GM12891 (cell line): ENCODE measurements at regions not wholly inside any gene's neighbourhood (a gene's known extent, or its start where the extent isn't known, plus 50 kb on each side); places are given as distances from the start of the nearest gene placed in this dataset.
"Not testable (repeated sequence)": the region's sequence is repeated elsewhere in the genome, so short reads cannot be mapped to it uniquely, and the experiment has no call there.

Experiments
- PAX5 ChIP-seq: IDR thresholded peaks from 2 replicates; pipeline ENCODE4 v1.6.1; 2011; ENCODE audit warnings: low read length, moderate library complexity, mild to moderate bottlenecking; ENCODE audit not compliant: insufficient read depth, severe bottlenecking
- POLR2A ChIP-seq: IDR thresholded peaks from 2 replicates; pipeline ENCODE4 v1.6.1; 2011; ENCODE audit warnings: low read depth, low read length, control low read depth
- POLR2AphosphoS5 ChIP-seq: IDR thresholded peaks from 2 replicates; pipeline ENCODE4 v1.6.1; 2011; ENCODE audit warnings: low read depth, low read length, control low read depth
- POU2F2 ChIP-seq: IDR thresholded peaks from 2 replicates; pipeline ENCODE4 v1.6.1; 2011; ENCODE audit warnings: low read depth, mild to moderate bottlenecking, control low read depth, low read length, moderate library complexity
- TAF1 ChIP-seq: IDR thresholded peaks from 2 replicates; pipeline ENCODE4 v1.6.1; 2011; ENCODE audit warnings: low read depth, low read length, control low read depth

- TF ChIP-seq POLR2AphosphoS5, POLR2A, POU2F2, PAX5, TAF1: not testable (repeated sequence)
These were observed 90.5 kb upstream of the TACR3 start for GRCh38 chr4:103810308-103810707.
